ENCODE measurements at regions not wholly inside any gene's neighbourhood (a gene's known extent, or its start where the extent isn't known, plus 50 kb on each side); places are given as distances from the start of the nearest gene placed in this dataset.
A peak's percentile ranks its signal among the peaks of the same experiment; 100 is the strongest.

DNA sequence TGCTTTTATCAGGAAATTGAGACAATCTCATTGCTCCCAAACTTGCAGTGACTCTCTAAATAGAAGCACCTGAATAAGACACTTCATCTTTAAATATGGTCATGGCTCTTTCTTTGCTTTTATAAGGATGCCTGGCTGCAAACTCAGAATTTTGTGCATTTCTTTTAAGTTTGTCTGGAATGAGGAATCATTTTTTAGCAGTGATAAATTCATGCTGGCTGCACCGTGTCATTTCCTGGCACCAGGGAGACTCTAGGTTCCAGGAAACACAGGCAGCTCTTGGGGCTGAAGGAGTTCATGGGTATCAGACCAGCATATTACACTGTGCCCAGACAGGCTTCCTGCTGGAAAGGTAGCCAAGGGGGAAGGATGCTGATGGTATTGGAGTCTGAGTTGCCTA lies 109.9 kb downstream of the NUDT12 start:
- TF ChIP-seq, protein P1, sequence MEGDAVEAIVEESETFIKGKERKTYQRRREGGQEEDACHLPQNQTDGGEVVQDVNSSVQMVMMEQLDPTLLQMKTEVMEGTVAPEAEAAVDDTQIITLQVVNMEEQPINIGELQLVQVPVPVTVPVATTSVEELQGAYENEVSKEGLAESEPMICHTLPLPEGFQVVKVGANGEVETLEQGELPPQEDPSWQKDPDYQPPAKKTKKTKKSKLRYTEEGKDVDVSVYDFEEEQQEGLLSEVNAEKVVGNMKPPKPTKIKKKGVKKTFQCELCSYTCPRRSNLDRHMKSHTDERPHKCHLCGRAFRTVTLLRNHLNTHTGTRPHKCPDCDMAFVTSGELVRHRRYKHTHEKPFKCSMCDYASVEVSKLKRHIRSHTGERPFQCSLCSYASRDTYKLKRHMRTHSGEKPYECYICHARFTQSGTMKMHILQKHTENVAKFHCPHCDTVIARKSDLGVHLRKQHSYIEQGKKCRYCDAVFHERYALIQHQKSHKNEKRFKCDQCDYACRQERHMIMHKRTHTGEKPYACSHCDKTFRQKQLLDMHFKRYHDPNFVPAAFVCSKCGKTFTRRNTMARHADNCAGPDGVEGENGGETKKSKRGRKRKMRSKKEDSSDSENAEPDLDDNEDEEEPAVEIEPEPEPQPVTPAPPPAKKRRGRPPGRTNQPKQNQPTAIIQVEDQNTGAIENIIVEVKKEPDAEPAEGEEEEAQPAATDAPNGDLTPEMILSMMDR (IDR thresholded peaks at IDR 0.05; ENCODE audit: low read depth, low read length): no peak
- peak; percentile 39 to 76 for DNase-seq (ENCODE audit: low read depth in 2 of 2)

DNA sequence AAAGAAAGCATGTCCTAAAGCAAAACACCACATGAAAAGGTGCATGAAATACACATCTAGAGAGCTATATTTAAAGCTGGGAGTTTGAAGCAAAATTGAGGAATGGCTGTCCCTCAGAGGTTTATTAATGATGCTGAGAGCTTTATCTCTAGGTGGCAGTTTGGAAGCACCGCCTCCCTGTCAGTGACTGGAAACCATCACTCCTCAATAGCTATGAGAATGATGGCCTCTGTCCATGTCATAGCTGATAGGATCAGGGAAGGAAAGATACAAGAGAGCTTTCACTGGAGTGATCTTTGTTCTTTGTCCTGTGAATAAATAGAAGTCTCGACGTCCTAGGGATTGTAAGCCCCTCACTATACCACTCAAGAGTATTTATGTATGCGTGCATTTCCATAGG lies 110.5 kb downstream of the NUDT12 start:
- TF ChIP-seq, protein P1 (IDR thresholded peaks at IDR 0.05; ENCODE audit: low read depth, low read length): no peak
- DNase-seq (ENCODE audit: low read depth in 2 of 2): no peak
- H3K4me3 ChIP-seq (replicated peaks in 1 of 2; ENCODE audit: low read depth in 2 of 2, low read length in 2 of 2): no peak overlapping the region

More for the DNA sequence above, 109.9 kb downstream of the NUDT12 start:
- H3K4me3 ChIP-seq (replicated peaks in 1 of 2; ENCODE audit: low read depth in 2 of 2, low read length in 2 of 2): no peak overlapping the region

DNA sequence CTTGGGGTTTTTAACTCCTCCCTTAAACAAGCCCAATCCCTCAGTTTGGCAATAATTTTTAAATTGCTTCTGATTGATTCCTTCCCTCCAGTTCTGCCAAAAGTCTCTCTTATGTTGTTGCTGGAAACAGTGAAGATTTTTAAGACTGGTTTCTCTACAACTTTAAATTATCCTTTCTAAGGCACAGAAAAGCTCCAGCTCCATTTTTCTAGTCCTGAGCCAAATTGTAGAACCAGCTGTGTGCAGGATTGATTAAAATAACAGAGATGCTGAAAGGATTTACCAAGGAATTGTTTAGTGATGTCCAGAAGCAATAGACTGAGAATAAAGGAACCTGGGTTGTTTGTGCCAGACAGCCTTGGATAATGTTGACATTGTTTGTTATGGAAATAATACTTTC lies 111.3 kb downstream of the NUDT12 start:
- no peak overlapping the region for H3K4me3 ChIP-seq (replicated peaks in 1 of 2; ENCODE audit: low read depth in 2 of 2, low read length in 2 of 2)
- TF ChIP-seq, protein P1 (IDR thresholded peaks at IDR 0.05; ENCODE audit: low read depth, low read length): no peak
- no peak for DNase-seq (ENCODE audit: low read depth in 2 of 2)

DNA sequence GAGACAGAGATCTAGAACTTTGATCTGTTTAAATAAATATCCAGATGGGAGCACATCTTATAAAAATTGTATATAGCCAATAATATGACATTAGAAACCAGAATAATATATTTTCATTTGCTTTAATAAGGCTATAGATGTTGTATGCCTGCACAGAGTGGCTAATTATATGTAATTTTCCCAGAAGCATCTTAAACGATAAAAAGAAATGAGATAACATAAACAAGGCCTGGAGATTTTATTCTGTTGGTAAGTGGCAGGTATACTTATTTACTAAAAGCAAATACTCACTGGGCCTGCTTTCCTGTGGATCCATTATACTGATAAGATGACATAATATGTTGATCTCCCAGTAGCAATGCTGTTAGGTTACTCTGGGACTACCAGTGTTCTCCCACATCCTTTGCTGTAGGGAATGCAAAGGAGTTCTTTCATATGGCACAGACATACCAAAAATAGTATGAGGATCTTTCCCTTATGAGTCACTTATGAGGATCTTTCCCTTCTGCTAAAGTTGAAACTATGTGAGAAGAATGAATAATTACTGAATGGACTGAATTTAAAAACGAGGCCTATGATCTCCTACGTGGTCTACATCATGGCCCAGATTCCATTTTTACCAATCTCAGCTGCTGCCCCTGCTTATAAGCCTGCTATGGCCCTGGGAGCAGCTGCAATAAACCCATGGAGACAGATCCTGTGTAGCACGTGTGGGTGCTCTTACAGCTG lies 112.1 kb downstream of the NUDT12 start:
- TF ChIP-seq, protein P1 (IDR thresholded peaks at IDR 0.05; ENCODE audit: low read depth, low read length): no peak
- H3K4me3 ChIP-seq (replicated peaks in 1 of 2; ENCODE audit: low read depth in 2 of 2, low read length in 2 of 2): no peak overlapping the region
- DNase-seq (ENCODE audit: low read depth in 2 of 2): peak; percentile 66 to 91

DNA sequence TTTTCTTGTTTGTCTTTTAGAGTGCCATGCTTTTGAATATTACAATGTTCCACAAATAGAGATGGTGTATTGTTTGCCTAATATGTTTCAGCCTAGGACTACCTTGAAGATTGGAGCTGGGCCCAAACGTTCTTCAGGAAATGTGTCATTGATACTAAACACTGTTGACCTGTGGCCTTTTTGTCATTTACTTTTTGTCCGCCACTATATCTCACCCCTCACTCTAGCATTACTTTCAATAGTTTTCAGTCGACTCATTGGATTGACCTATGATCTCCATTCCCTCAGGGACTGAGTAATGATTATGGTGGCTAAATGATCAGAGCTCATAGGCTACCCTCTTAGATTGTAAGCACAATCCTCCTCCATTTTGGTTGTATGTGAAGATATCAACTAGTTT lies 115.8 kb downstream of the NUDT12 start:
- H3K4me3 ChIP-seq (replicated peaks in 1 of 2; ENCODE audit: low read depth in 2 of 2, low read length in 2 of 2): no peak overlapping the region
- TF ChIP-seq, protein P1 (IDR thresholded peaks at IDR 0.05; ENCODE audit: low read depth, low read length): no peak
- peak in 1 of 2 donors; percentile 61 for DNase-seq (ENCODE audit: low read depth in 2 of 2)

DNA sequence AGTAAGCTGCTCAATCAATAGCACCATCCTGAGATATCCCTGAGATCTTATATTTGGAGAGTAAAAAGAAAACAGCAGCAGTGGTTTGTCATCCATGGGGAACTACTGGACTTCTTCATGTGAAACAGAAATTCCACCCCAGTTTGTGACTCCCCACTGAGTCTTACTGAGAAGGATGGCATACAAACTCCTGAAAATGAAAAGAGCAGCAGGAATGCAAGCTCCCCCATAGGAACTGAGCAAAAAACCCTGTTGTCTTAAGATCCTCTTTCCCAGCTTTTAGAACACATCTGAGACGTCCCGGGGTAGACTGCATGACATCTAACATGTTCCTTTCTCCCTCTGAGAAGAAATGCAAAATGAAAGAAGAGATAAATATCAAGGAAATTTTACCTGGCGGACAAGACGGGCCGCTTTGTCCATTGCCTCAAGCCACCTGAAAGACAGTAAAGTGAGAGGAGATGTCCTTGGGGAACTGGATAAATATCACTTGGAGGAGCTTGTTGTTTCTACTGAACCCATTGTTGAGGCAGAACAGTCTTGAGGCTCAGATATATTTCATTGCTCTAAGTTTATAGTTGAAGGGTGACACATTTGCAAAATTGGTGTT lies 117.1 kb downstream of the NUDT12 start:
- no peak for DNase-seq (ENCODE audit: low read depth in 2 of 2)
- TF ChIP-seq, protein P1 (IDR thresholded peaks at IDR 0.05; ENCODE audit: low read depth, low read length): no peak
- H3K4me3 ChIP-seq (replicated peaks in 1 of 2; ENCODE audit: low read depth in 2 of 2, low read length in 2 of 2): no peak overlapping the region

Data from cardiac fibroblast (primary cell).